ENCODE measurements at regions not wholly inside any gene's neighbourhood (a gene's known extent, or its start where the extent isn't known, plus 50 kb on each side); places are given as distances from the start of the nearest gene placed in this dataset.

DNA sequence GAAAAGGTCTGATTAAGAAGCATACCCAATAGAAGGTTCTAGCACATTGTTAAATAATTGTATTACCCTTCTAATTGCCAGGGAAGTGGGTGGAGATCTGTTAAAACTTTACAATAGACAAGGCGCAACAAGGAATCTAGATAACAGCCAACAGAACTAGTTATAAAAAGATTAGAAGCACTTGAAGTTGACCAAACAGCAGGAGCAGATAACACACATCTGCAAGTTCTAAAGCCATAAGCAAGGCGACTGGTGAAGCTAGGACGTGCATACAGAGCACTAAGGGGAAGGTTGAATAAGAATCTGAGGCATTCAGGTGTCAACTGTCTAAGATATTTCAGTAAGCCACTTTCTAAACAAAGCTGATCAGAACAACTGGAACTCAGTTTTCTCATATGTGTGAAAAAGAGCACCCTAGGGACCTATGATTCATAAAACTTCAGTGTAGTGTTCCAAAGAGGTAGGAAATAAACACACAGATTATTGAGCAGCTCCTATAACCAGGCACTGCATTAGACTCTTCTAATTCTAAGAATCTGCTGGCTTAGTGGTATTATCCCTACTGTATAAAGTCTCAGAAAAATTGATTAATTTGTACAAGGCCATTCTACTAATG lies 111.2 kb downstream of the SAMD9 start:
- no peak for TF ChIP-seq ZNF274 (IDR thresholded peaks at IDR 0.05; ENCODE audit: low read depth, low read length)
- H3K4me3 ChIP-seq (ENCODE audit: low read length) = no peak overlapping the region

DNA sequence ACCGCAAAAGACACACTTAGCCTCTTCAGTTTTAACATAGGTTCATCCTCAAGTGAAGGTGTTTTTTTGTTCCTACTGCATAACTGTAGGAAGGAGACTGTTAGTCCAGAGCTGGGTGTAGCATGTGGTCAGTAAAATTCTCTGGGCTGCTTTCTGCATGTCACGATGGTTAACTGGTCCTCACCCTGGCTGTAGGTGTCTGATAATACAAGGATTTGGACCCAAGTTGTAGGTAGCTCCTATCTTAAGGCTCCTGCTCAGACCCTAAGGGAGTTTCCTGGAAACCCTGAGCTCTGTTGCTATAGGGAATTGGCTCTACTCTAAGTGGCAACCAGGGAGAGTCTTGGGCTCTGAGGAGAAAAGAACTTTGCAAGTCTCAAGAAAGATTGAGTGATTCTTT lies 112.9 kb downstream of the SAMD9 start:
- TF ChIP-seq ZNF274 (IDR thresholded peaks at IDR 0.05; ENCODE audit: low read depth, low read length) = no peak
- no peak overlapping the region for H3K4me3 ChIP-seq (ENCODE audit: low read length)

DNA sequence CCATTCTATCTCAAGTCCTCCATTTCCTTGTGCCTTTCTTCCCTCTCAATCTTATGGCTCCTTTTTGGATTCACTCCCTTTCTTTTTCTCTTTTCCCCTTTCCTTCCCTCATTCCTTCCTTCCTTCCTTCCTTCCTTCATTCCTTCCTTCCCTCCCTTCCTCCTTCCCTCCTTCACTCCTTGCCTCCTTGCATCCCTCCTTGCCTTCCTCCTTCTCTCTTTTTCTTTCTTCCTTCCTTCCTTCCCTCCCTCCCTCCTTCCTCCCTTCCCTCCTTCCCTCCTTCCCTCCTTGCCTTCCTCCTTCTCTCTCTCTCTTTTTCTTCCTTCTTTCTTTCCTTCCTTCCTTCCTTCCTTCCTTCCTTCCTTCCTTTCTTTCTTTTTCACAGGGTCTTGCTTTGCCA lies 120.1 kb downstream of the SAMD9 start:
- H3K4me3 ChIP-seq (ENCODE audit: low read length) = no peak overlapping the region
- no peak for TF ChIP-seq ZNF274 (IDR thresholded peaks at IDR 0.05; ENCODE audit: low read depth, low read length)

DNA sequence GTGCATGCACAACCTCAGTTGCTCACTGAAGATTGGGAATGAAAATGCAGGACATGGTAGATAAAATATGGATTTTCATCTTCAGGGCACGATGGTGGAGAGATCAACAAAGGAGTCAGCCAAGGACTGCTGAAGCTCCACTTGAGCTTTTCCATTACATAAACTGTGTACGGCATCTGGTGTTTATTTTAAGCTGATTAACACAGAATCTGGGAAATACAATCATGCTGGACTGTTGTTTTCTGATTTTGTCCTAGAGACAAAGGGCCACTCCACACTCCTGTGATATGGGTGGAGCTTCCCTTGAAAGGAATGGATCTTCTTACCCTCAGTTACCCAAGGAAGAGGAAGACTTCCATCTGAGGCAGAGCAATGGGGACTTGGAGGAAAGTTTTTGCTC lies 120.6 kb downstream of the SAMD9 start:
- no peak overlapping the region for H3K4me3 ChIP-seq (ENCODE audit: low read length)
- TF ChIP-seq ZNF274 (IDR thresholded peaks at IDR 0.05; ENCODE audit: low read depth, low read length) = no peak

DNA sequence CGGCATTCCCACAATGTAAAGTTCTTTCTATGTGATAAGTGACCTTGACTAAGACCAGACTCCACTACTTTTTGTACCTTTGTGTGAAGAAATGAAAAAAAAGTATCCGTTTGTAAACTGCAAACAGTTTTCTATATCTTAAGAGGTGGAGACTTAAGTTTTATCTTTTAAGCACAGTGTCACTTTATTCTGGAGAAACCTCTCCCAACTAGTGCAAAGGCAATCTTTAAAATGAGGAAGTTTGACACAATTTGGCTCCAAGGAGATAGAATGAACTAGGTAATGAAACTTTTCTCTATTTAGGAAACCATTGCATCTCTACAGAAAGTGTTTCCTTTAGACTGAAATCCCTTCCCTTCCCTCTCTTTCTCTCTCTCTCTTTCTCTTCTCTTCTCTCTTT lies 122.9 kb downstream of the SAMD9 start:
- TF ChIP-seq ZNF274 (IDR thresholded peaks at IDR 0.05; ENCODE audit: low read depth, low read length) = no peak
- H3K4me3 ChIP-seq (ENCODE audit: low read length) = no peak overlapping the region

DNA sequence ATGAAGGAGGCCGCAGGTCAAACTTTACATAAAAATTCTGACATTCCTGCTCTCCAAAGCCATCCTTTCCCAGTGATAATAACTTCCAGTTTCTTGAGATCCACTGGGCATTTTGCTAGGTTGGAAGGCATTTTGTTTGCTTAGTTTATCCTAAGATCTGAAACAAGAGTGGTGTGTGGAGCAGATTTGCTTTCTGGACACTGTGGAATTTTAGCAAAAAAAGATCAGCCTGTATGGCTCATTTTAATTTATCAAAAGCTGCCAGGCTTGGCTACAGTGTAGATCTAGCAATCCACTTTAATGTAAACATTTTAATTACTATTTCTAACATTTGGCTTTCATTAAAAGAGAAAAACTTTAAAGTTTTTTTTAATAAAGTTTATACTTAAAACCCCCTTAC lies 124.8 kb downstream of the SAMD9 start:
- no peak overlapping the region for H3K4me3 ChIP-seq (ENCODE audit: low read length)
- TF ChIP-seq ZNF274 (IDR thresholded peaks at IDR 0.05; ENCODE audit: low read depth, low read length) = no peak

DNA sequence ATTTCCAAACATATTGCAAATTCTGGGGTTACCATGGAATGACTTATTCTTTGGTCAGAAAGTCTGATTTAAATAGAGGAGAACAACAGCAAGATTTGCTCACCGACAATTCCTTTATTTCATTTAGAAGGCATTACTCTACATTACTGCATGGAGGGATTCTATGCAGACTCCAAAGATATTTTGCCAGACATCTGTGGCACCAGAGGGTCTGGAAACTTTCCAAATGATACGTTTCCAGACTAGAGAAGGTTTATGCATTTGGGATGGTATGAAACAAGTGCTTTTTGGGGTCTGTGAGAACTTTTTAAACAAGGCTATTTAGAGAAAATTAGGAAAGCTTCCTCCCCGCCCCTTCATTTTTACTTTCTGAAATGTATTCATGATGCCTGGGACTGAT lies 125.3 kb downstream of the SAMD9 start:
- H3K4me3 ChIP-seq (ENCODE audit: low read length) = no peak overlapping the region
- no peak for TF ChIP-seq ZNF274 (IDR thresholded peaks at IDR 0.05; ENCODE audit: low read depth, low read length)

DNA sequence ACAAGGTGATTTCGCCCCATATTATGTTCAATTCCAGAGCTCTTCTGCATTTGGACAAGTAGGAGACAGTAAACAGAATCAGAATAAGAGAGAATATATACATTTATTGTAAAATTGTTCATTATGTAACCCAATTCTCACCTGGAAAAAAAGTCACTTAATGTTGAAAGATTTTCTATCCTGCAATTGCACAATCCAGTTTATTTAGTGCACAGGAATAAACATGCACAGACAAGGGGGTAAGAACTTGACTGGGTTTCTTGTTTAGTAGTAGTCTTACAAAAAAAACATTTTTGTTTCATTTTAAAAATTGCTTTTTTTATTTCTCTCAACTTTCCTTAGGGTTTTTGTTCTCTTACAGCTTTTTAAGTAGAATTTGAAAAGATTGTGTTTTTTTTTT lies 126.6 kb downstream of the SAMD9 start:
- no peak overlapping the region for H3K4me3 ChIP-seq (ENCODE audit: low read length)
- TF ChIP-seq ZNF274 (IDR thresholded peaks at IDR 0.05; ENCODE audit: low read depth, low read length) = no peak

DNA sequence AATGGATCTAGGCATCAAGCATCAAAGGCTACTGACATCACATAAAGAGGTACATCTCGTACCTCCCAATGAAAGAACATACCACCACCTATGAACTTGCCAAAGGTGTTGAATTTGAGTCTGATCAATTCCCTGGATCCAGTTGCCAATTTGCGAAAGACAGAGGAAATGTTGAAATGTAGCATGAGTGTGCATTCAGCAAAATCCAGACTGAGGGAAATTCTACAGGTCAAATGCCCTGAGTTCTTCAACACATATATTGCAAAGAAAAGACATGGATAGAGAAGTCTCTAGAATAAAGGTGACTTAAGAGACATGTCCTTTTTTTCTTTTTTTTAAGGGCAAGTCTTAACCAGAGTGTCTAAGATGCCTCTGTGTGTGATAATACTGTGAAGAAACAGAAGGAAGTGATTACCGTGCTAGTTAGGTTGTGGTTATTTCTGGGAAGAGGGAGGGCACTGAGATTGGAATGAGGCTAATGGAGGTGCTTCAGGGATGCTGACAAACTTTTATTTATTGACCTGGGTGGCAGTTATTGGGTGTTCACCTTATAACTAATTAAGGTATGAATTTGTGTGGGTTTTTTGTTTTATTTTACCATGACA lies 128.7 kb downstream of the SAMD9 start:
- H3K4me3 ChIP-seq (ENCODE audit: low read length) = no peak overlapping the region
- no peak for TF ChIP-seq ZNF274 (IDR thresholded peaks at IDR 0.05; ENCODE audit: low read depth, low read length)

DNA sequence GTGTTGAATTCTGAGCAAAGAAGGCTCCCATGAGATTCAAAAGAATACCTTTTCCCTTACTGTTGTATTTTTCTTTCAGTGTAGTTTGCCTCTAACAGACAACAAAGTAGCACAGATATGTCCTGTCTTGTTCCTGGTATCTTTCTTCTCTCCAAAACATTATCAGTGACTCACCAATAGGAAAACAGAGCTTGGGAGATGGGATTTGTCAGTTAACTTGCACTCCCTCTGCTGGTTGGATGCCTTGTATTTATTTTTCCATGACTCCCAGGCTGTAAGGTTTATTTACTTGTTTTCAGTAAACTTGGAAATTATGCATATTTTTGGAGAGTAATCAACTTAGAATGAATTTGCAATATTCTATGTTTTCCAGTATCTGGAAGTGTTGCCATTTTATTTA lies 129.7 kb downstream of the SAMD9 start:
- TF ChIP-seq ZNF274 (IDR thresholded peaks at IDR 0.05; ENCODE audit: low read depth, low read length) = no peak
- no peak overlapping the region for H3K4me3 ChIP-seq (ENCODE audit: low read length)

DNA sequence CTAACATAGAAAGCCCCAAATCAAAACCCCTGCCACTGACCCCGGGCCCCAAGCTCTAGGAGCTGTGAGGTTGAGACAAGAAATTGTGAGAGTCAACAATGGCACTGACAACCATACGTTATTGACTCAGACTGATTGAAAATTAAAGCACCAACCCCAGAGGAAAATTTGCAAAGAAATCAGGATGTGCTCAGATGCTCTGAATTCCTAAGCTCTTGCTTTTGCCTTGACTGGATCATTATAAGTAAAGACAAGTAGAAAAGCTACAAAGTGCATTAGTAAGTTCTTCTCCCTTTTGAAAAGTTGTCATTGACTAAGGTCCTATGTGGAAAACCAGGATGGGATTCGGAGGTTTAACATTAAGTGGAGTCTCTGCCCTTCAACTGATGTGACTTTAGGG lies 130.2 kb downstream of the SAMD9 start:
- no peak overlapping the region for H3K4me3 ChIP-seq (ENCODE audit: low read length)
- no peak for TF ChIP-seq ZNF274 (IDR thresholded peaks at IDR 0.05; ENCODE audit: low read depth, low read length)

DNA sequence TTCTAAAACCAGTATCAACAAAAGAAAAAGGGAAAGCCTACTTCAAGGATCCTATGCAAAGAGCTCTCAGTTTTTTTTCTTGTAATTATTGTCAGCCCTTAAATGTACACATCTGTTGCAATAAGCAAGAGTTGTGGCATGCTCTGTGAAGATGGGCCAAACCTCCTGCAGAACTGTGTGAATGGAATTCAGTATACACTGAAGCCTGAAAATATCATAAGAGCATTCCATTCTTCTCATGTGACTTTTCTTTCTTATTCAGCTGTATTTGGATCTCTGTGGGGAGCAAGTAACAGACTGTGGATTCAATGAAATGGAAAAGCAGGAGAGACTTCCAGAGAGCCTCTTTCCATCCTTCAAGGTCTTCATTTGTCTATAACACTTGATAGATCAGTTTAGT lies 130.7 kb downstream of the SAMD9 start:
- H3K4me3 ChIP-seq (ENCODE audit: low read length) = no peak overlapping the region
- no peak for TF ChIP-seq ZNF274 (IDR thresholded peaks at IDR 0.05; ENCODE audit: low read depth, low read length)

DNA sequence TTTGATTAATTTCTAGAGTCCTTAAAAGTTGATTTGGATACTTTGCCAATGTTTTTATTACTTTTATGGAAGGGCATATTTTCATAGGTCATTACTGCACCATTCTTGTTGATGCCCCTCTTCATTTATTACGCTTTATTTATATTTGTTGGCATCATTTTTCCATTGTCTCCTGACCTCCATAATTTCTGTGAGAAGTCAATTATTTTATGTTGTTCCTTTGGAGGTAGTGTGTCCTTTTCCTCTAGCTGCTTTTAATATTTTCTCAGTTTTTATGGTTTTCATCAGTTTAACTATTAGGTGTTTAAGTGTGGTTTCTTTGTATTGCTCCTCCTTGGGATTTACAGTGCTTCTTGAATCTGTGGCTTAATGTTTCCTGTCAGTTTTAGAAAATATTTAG lies 134.9 kb downstream of the SAMD9 start:
- TF ChIP-seq ZNF274 (IDR thresholded peaks at IDR 0.05; ENCODE audit: low read depth, low read length) = no peak
- H3K4me3 ChIP-seq (ENCODE audit: low read length) = no peak overlapping the region

DNA sequence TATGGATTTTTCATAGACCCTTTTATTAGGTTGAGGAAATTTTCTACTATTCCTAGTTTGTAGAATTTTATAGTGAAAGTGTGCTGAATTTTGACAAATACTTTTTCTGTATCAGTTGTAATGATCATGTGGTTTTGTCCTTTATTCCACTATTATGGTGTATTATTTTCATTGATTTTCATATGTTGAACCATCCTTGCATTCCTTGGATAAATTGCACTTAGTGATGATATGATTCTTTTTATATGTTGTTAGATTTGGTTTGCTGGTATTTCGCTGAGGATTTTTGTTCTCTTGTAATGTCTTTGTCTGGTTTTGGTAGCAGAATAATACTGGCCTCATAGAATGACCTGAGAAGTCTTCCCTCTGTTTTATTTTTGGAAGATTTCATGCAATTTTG lies 140.6 kb upstream of the CDK6 start:
- no peak for TF ChIP-seq ZNF274 (IDR thresholded peaks at IDR 0.05; ENCODE audit: low read depth, low read length)
- H3K4me3 ChIP-seq (ENCODE audit: low read length) = no peak overlapping the region

DNA sequence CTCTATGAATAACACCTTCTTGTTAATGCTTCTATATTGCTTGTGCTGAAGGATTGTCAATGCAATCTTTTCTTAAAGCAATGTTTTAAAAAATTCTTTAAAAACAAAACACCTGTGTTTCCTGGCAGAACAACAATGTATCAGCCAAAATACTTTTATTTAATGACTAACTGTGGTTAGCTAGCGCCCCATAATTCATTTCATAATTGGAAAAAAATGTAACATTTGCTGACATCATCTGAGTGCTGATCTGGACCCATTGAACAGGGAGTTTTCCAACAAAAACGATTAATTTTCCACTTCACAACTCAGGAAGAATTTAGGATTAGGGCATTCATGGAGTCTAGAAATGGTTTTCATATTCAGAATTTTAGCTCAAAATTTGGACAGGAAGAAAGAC lies 137.6 kb upstream of the CDK6 start:
- H3K4me3 ChIP-seq (ENCODE audit: low read length) = no peak overlapping the region
- no peak for TF ChIP-seq ZNF274 (IDR thresholded peaks at IDR 0.05; ENCODE audit: low read depth, low read length)

DNA sequence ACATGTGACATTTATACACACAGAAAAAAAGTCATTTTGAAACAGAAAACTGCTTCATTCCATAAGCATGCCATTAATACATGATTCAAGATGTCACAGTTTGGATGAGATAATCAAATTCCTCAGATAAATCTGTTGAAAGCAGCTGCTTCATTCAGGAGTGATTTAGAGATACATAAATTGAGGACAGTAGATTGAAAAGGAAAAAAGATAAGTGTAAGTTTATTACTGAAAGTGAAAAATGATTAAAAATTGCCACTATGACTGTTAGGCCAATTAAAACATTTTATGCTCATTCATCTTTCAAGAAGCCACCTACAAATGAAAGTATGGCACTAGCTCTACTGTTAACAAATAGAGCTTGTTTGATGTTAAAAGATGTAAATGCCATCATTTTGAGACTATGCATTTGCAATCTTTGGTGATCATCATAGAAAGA lies 136.9 kb upstream of the CDK6 start:
- no peak for TF ChIP-seq ZNF274 (IDR thresholded peaks at IDR 0.05; ENCODE audit: low read depth, low read length)
- no peak overlapping the region for H3K4me3 ChIP-seq (ENCODE audit: low read length)

Data from GM08714 (cell line).